ENCODE measurements at regions not wholly inside any gene's neighbourhood (a gene's known extent, or its start where the extent isn't known, plus 50 kb on each side); places are given as distances from the start of the nearest gene placed in this dataset.

DNA sequence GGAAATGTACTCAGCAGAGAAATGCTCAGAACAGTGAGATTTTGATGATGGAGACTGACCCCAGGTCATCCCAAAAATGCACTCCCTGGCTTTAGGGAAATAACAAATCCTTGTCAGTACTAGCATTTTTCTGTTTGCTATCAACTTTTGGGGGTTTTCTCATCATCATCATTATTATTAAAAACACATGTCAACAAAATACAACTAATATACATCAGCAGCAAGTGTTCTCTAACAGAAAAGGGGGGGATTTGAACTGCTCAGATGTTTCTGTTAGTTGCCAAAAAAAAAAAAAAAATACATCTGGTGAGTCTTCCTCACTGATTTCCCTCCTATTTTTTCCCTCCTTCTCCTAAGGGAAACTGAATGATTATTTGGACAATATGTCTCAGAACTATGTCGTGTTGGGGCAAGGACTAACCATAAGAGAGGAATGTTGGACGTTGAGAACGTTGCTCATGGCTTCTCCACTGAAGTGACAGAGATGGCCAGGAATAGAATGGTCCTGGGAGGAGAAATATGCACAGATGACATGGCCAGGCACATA is 230.0 kb upstream of the MCTP2 start:
- no peak for TF ChIP-seq CTCF (IDR thresholded peaks at IDR 0.05)
- H3K27ac ChIP-seq, result no peak overlapping the region
- H3K4me1 ChIP-seq (ENCODE audit: control insufficient read depth in 1 of 2, insufficient read depth in 1 of 2, low read depth in 1 of 2, low read length in 1 of 2), result no peaks in the 10 kb centered on the region
- no peaks in the 10 kb centered on the region for H3K9me3 ChIP-seq
- H3K36me3 ChIP-seq, result no peaks in the 10 kb centered on the region
- H3K4me3 ChIP-seq (ENCODE audit: low read depth in 1 of 2, low read length in 1 of 2), result no peak overlapping the region
- H3K27me3 ChIP-seq, result no peaks in the 10 kb centered on the region

- Histone ChIP-seq H3K9me3 (no peaks in the 10 kb centered on the region), H3K4me1 (ENCODE audit: control insufficient read depth in 1 of 2, insufficient read depth in 1 of 2, low read depth in 1 of 2, low read length in 1 of 2) (no peaks in the 10 kb centered on the region), H3K4me3 (ENCODE audit: low read depth in 1 of 2, low read length in 1 of 2) (no peak overlapping the region), H3K27me3 (no peaks in the 10 kb centered on the region), H3K36me3 (no peaks in the 10 kb centered on the region), H3K27ac (no peak overlapping the region)
- TF ChIP-seq CTCF (IDR thresholded peaks at IDR 0.05), result no peak
Measured at GRCh38 chr15:94000606-94001005, 230.8 kb upstream of the MCTP2 start.

DNA sequence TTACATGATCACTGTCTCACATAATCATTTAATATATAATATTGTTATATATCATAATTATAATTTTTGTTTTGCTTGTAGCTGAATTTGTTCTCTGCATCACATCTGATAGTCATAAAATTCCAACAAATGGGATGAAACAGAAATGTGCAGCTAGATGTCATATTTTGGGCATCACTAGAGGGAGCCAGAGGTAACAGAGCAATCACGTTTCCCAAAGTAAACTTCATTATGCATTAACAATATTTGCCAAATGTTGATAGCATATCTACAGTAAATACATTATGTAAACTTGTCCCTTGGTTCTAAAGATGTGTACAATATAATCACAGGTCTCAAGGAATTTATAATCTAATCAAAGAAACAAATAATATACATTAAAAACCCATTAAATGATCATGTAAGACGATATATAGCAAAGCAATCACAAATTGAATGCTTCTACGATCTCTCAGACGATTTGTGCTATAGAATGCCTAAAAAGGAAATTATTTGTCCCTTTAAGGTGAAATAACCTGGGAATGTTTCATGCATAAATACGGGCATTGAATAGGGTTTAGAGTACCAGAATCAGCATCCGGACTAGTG is 234.2 kb upstream of the MCTP2 start:
- Histone ChIP-seq H3K4me1 (ENCODE audit: control insufficient read depth in 1 of 2, insufficient read depth in 1 of 2, low read depth in 1 of 2, low read length in 1 of 2) (no peaks in the 10 kb centered on the region), H3K27ac (no peak overlapping the region), H3K36me3 (no peaks in the 10 kb centered on the region), H3K9me3 (no peaks in the 10 kb centered on the region), H3K27me3 (no peaks in the 10 kb centered on the region), H3K4me3 (ENCODE audit: low read depth in 1 of 2, low read length in 1 of 2) (no peak overlapping the region)
- TF ChIP-seq CTCF (IDR thresholded peaks at IDR 0.05), result no peak

- Histone ChIP-seq H3K4me3 (ENCODE audit: low read depth in 1 of 2, low read length in 1 of 2) (no peak overlapping the region), H3K36me3 (no peaks in the 10 kb centered on the region), H3K9me3 (no peaks in the 10 kb centered on the region), H3K27ac (no peak overlapping the region), H3K4me1 (ENCODE audit: control insufficient read depth in 1 of 2, insufficient read depth in 1 of 2, low read depth in 1 of 2, low read length in 1 of 2) (no peaks in the 10 kb centered on the region), H3K27me3 (peaks cover 14% of the 10 kb centered on the region)
- no peak for TF ChIP-seq CTCF (IDR thresholded peaks at IDR 0.05)
Measured at GRCh38 chr15:93989440-93989998, 241.8 kb upstream of the MCTP2 start.

DNA sequence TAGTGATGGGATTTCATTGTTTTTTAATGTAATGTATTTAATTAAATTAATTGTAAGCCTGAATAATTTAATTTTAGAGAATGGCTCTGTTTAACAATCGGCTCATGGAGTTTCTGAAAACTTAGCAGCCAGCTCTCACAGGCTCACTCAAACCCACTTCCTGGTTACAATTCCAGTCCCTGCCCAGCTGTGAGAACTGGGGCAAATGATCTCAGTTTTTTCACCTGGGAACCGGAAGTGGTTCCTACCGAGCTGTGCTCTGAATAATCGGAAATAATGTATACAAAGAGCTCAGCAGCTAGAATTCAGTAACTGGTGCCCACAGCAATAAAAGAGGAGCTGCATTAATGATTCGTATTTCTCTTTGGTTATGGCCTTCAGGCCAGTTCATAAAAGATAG is 244.3 kb upstream of the MCTP2 start:
- Histone ChIP-seq H3K4me3 (ENCODE audit: low read depth in 1 of 2, low read length in 1 of 2) (no peak overlapping the region), H3K36me3 (no peaks in the 10 kb centered on the region), H3K27me3 (peaks cover 14% of the 10 kb centered on the region), H3K4me1 (ENCODE audit: control insufficient read depth in 1 of 2, insufficient read depth in 1 of 2, low read depth in 1 of 2, low read length in 1 of 2) (no peaks in the 10 kb centered on the region), H3K9me3 (no peaks in the 10 kb centered on the region), H3K27ac (no peak overlapping the region)
- TF ChIP-seq CTCF (IDR thresholded peaks at IDR 0.05), result no peak

All from neutrophil (primary cell).